ENCODE measurements at regions not wholly inside any gene's neighbourhood (a gene's known extent, or its start where the extent isn't known, plus 50 kb on each side); places are given as distances from the start of the nearest gene placed in this dataset.

- H3K9me3 ChIP-seq (ENCODE audit: low read length): no peaks in the 10 kb centered on the region
- no peak overlapping the region for H3K9ac ChIP-seq (ENCODE audit: low read length)
These were observed 102.1 kb downstream of the SKIDA1 start for GRCh38 chr10:21423338-21423737.

GRCh38 chr10:21421794-21422193, 103.7 kb downstream of the SKIDA1 start:
- H3K9me3 ChIP-seq (ENCODE audit: low read length): no peaks in the 10 kb centered on the region
- no peaks in the 10 kb centered on the region for H3F3A ChIP-seq (ENCODE audit: insufficient read depth, low read length, poor library complexity, severe bottlenecking)
- H3K27me3 ChIP-seq (ENCODE audit: insufficient read depth, low read depth, low read length): no peaks in the 10 kb centered on the region
- H3K4me2 ChIP-seq (ENCODE audit: low read length): no peak overlapping the region
- H3K4me3 ChIP-seq (ENCODE audit: low read length): no peak overlapping the region
- H3K9ac ChIP-seq (ENCODE audit: low read length): no peak overlapping the region
- no peaks in the 10 kb centered on the region for H3K9me2 ChIP-seq (ENCODE audit: insufficient read depth, low read length)
- no peak overlapping the region for H3K27ac ChIP-seq (ENCODE audit: low read length)
- H3K79me2 ChIP-seq (replicated peaks; ENCODE audit: insufficient read depth, low read length): no peaks in the 10 kb centered on the region
- no peak overlapping the region for H2AFZ ChIP-seq (ENCODE audit: low read depth, low read length)
- TF ChIP-seq SMC3 (conservative IDR thresholded peaks at IDR 0.05; ENCODE audit: poor library complexity): no peak
- no peak for TF ChIP-seq EZH2 (IDR thresholded peaks at IDR 0.05; ENCODE audit: borderline replicate concordance, insufficient read depth, low read length, poor library complexity, severe bottlenecking)
- no peaks in the 10 kb centered on the region for H4K20me1 ChIP-seq (ENCODE audit: insufficient read depth)
- no peaks in the 10 kb centered on the region for H3K36me3 ChIP-seq (ENCODE audit: insufficient read depth, low read length)

More at GRCh38 chr10:21423338-21423737, 102.1 kb downstream of the SKIDA1 start:
- H3K4me2 ChIP-seq (ENCODE audit: low read length): no peak overlapping the region
- no peak overlapping the region for H3K27ac ChIP-seq (ENCODE audit: low read length)
- H3K4me3 ChIP-seq (ENCODE audit: low read length): no peak overlapping the region
- H3K9me2 ChIP-seq (ENCODE audit: insufficient read depth, low read length): no peaks in the 10 kb centered on the region
- no peaks in the 10 kb centered on the region for H3F3A ChIP-seq (ENCODE audit: insufficient read depth, low read length, poor library complexity, severe bottlenecking)
- no peaks in the 10 kb centered on the region for H3K36me3 ChIP-seq (ENCODE audit: insufficient read depth, low read length)
- H4K20me1 ChIP-seq (ENCODE audit: insufficient read depth): no peaks in the 10 kb centered on the region
- no peaks in the 10 kb centered on the region for H3K27me3 ChIP-seq (ENCODE audit: insufficient read depth, low read depth, low read length)
- H2AFZ ChIP-seq (ENCODE audit: low read depth, low read length): no peak overlapping the region
- TF ChIP-seq EP300 (conservative IDR thresholded peaks at IDR 0.05; ENCODE audit: poor library complexity, severe bottlenecking) (no peak), POLR2AphosphoS5 (IDR thresholded peaks at IDR 0.05) (no peak), MXI1 (conservative IDR thresholded peaks at IDR 0.05; ENCODE audit: poor library complexity, severe bottlenecking) (no peak), TAF1 (IDR thresholded peaks at IDR 0.05; ENCODE audit: low read depth) (no peak), CTCF (IDR thresholded peaks at IDR 0.05; ENCODE audit: poor library complexity, severe bottlenecking) (no peak)
- TF ChIP-seq, protein P1, sequence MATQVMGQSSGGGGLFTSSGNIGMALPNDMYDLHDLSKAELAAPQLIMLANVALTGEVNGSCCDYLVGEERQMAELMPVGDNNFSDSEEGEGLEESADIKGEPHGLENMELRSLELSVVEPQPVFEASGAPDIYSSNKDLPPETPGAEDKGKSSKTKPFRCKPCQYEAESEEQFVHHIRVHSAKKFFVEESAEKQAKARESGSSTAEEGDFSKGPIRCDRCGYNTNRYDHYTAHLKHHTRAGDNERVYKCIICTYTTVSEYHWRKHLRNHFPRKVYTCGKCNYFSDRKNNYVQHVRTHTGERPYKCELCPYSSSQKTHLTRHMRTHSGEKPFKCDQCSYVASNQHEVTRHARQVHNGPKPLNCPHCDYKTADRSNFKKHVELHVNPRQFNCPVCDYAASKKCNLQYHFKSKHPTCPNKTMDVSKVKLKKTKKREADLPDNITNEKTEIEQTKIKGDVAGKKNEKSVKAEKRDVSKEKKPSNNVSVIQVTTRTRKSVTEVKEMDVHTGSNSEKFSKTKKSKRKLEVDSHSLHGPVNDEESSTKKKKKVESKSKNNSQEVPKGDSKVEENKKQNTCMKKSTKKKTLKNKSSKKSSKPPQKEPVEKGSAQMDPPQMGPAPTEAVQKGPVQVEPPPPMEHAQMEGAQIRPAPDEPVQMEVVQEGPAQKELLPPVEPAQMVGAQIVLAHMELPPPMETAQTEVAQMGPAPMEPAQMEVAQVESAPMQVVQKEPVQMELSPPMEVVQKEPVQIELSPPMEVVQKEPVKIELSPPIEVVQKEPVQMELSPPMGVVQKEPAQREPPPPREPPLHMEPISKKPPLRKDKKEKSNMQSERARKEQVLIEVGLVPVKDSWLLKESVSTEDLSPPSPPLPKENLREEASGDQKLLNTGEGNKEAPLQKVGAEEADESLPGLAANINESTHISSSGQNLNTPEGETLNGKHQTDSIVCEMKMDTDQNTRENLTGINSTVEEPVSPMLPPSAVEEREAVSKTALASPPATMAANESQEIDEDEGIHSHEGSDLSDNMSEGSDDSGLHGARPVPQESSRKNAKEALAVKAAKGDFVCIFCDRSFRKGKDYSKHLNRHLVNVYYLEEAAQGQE (IDR thresholded peaks at IDR 0.05; ENCODE audit: borderline replicate concordance): no peak
- H3K79me2 ChIP-seq (replicated peaks; ENCODE audit: insufficient read depth, low read length): no peaks in the 10 kb centered on the region

GRCh38 chr10:21421016-21421415, 104.5 kb downstream of the SKIDA1 start:
- no peaks in the 10 kb centered on the region for H4K20me1 ChIP-seq (ENCODE audit: insufficient read depth)
- H3K9ac ChIP-seq (ENCODE audit: low read length): no peak overlapping the region
- H3K9me3 ChIP-seq (ENCODE audit: low read length): no peaks in the 10 kb centered on the region
- no peak overlapping the region for H2AFZ ChIP-seq (ENCODE audit: low read depth, low read length)
- no peaks in the 10 kb centered on the region for H3F3A ChIP-seq (ENCODE audit: insufficient read depth, low read length, poor library complexity, severe bottlenecking)
- H3K9me2 ChIP-seq (ENCODE audit: insufficient read depth, low read length): no peaks in the 10 kb centered on the region
- TF ChIP-seq POLR2AphosphoS5 (IDR thresholded peaks at IDR 0.05): no peak
- no peak for TF ChIP-seq MXI1 (conservative IDR thresholded peaks at IDR 0.05; ENCODE audit: poor library complexity, severe bottlenecking)
- no peak for TF ChIP-seq TAF1 (IDR thresholded peaks at IDR 0.05; ENCODE audit: low read depth)
- TF ChIP-seq CTCF (IDR thresholded peaks at IDR 0.05; ENCODE audit: poor library complexity, severe bottlenecking): no peak
- TF ChIP-seq SMC3 (conservative IDR thresholded peaks at IDR 0.05; ENCODE audit: poor library complexity): no peak
- no peak for TF ChIP-seq RAD21 (conservative IDR thresholded peaks at IDR 0.05)
- TF ChIP-seq EP300 (conservative IDR thresholded peaks at IDR 0.05; ENCODE audit: poor library complexity, severe bottlenecking): no peak
- no peak for TF ChIP-seq EZH2 (IDR thresholded peaks at IDR 0.05; ENCODE audit: borderline replicate concordance, insufficient read depth, low read length, poor library complexity, severe bottlenecking)
- TF ChIP-seq, protein P1 (IDR thresholded peaks at IDR 0.05; ENCODE audit: borderline replicate concordance): no peak
- no peak overlapping the region for H3K4me3 ChIP-seq (ENCODE audit: low read length)
- H3K27me3 ChIP-seq (ENCODE audit: insufficient read depth, low read depth, low read length): no peaks in the 10 kb centered on the region
- no peak overlapping the region for H3K27ac ChIP-seq (ENCODE audit: low read length)
- no peak overlapping the region for H3K4me2 ChIP-seq (ENCODE audit: low read length)
- H3K79me2 ChIP-seq (replicated peaks; ENCODE audit: insufficient read depth, low read length): no peaks in the 10 kb centered on the region
- no peaks in the 10 kb centered on the region for H3K36me3 ChIP-seq (ENCODE audit: insufficient read depth, low read length)
